ENCODE measurements at regions not wholly inside any gene's neighbourhood (a gene's known extent, or its start where the extent isn't known, plus 50 kb on each side); places are given as distances from the start of the nearest gene placed in this dataset.
A peak's percentile ranks its signal among the peaks of the same experiment; 100 is the strongest.

GRCh38 chr7:49563693-49564378 is 209.6 kb upstream of the VWC2 start:
- Histone ChIP-seq H3K9me3 (ENCODE audit: control insufficient read depth in 2 of 3, low read length in 3 of 3) (peaks cover 0 to 4% (median 0%) of the 10 kb centered on the region in 3 experiments), H3K4me1 (ENCODE audit: control insufficient read depth in 2 of 2, insufficient read depth in 2 of 2, low read length in 2 of 2) (no peaks in the 10 kb centered on the region), H3K27me3 (ENCODE audit: control insufficient read depth in 2 of 2, insufficient read depth in 2 of 2, low read length in 2 of 2) (no peaks in the 10 kb centered on the region), H3K27ac (ENCODE audit: low read depth, low read length) (no peak overlapping the region), H3K36me3 (ENCODE audit: control insufficient read depth in 2 of 3, insufficient read depth in 3 of 3, low read length in 3 of 3) (no peaks in the 10 kb centered on the region), H3K4me3 (ENCODE audit: low read length) (no peak overlapping the region)
- ATAC-seq (no peak), DNase-seq (no peak)
- H3K27ac Mint-ChIP-seq: no peak overlapping the region
- peaks cover 10 to 49% (median 16%) of the 10 kb centered on the region in 11 donors for H3K9me3 Mint-ChIP-seq
- peaks cover 0 to 4% (median 0%) of the 10 kb centered on the region in 5 donors for H3K36me3 Mint-ChIP-seq
- no peaks in the 10 kb centered on the region for H3K27me3 Mint-ChIP-seq
- H3K4me3 Mint-ChIP-seq: no peak overlapping the region
- ChIA-PET POLR2A (no interaction called here), CTCF (no interaction called here)
- no peaks in the 10 kb centered on the region for H3K4me1 Mint-ChIP-seq
- intact Hi-C loops (cut with micrococcal nuclease): no loop called here

GRCh38 chr7:49564379-49564714 is 209.1 kb upstream of the VWC2 start:
- H3K27ac Mint-ChIP-seq: no peak overlapping the region
- peaks cover 10 to 49% (median 16%) of the 10 kb centered on the region in 11 donors for H3K9me3 Mint-ChIP-seq
- peaks cover 0 to 4% (median 0%) of the 10 kb centered on the region in 3 experiments for H3K9me3 ChIP-seq (ENCODE audit: control insufficient read depth in 2 of 3, low read length in 3 of 3)
- ATAC-seq (no peak), DNase-seq (no peak)
- no peaks in the 10 kb centered on the region for H3K4me1 Mint-ChIP-seq
- no peak overlapping the region for H3K4me3 ChIP-seq (ENCODE audit: low read length)
- no peak overlapping the region for H3K27ac ChIP-seq (ENCODE audit: low read depth, low read length)
- POLR2A ChIA-PET: no interaction called here
- H3K27me3 Mint-ChIP-seq: no peaks in the 10 kb centered on the region
- H3K36me3 Mint-ChIP-seq: peaks cover 0 to 4% (median 0%) of the 10 kb centered on the region in 5 donors
- CTCF ChIA-PET: no interaction called here
- no peaks in the 10 kb centered on the region for H3K27me3 ChIP-seq (ENCODE audit: control insufficient read depth in 2 of 2, insufficient read depth in 2 of 2, low read length in 2 of 2)
- intact Hi-C loops (cut with micrococcal nuclease): no loop called here
- no peaks in the 10 kb centered on the region for H3K4me1 ChIP-seq (ENCODE audit: control insufficient read depth in 2 of 2, insufficient read depth in 2 of 2, low read length in 2 of 2)
- H3K36me3 ChIP-seq (ENCODE audit: control insufficient read depth in 2 of 3, insufficient read depth in 3 of 3, low read length in 3 of 3): no peaks in the 10 kb centered on the region
- no peak overlapping the region for H3K4me3 Mint-ChIP-seq

- POLR2A ChIA-PET: no interaction called here
- Mint-ChIP-seq H3K4me3 (no peak overlapping the region), H3K36me3 (no peaks in the 10 kb centered on the region), H3K4me1 (peaks cover 0 to 2% (median 0%) of the 10 kb centered on the region in 7 donors), H3K27me3 (no peaks in the 10 kb centered on the region), H3K9me3 (peaks cover 0 to 14% (median 5%) of the 10 kb centered on the region in 11 donors), H3K27ac (no peak overlapping the region)
- Histone ChIP-seq H3K27me3 (ENCODE audit: control insufficient read depth in 2 of 2, insufficient read depth in 2 of 2, low read length in 2 of 2) (no peaks in the 10 kb centered on the region), H3K4me3 (ENCODE audit: low read length) (no peak overlapping the region), H3K9me3 (ENCODE audit: control insufficient read depth in 2 of 3, low read length in 3 of 3) (no peaks in the 10 kb centered on the region), H3K27ac (ENCODE audit: low read depth, low read length) (no peak overlapping the region), H3K36me3 (ENCODE audit: control insufficient read depth in 2 of 3, insufficient read depth in 3 of 3, low read length in 3 of 3) (no peaks in the 10 kb centered on the region), H3K4me1 (ENCODE audit: control insufficient read depth in 2 of 2, insufficient read depth in 2 of 2, low read length in 2 of 2) (no peaks in the 10 kb centered on the region)
- intact Hi-C loops (cut with micrococcal nuclease): no loop called here
- CTCF ChIA-PET: no interaction called here
- ATAC-seq (no peak), DNase-seq (no peak)
These were observed 195.9 kb upstream of the VWC2 start for GRCh38 chr7:49577576-49577975.

GRCh38 chr7:49579408-49579807 is 194.0 kb upstream of the VWC2 start:
- CTCF ChIA-PET: no interaction called here
- no peak overlapping the region for H3K27ac ChIP-seq (ENCODE audit: low read depth, low read length)
- POLR2A ChIA-PET: no interaction called here
- DNase-seq: no peak
- Mint-ChIP-seq H3K27me3 (no peaks in the 10 kb centered on the region), H3K4me3 (no peak overlapping the region), H3K4me1 (no peaks in the 10 kb centered on the region), H3K9me3 (peaks cover 2 to 27% (median 4%) of the 10 kb centered on the region in 11 donors), H3K27ac (no peak overlapping the region), H3K36me3 (no peaks in the 10 kb centered on the region)
- intact Hi-C loops (cut with micrococcal nuclease): no loop called here
- no peaks in the 10 kb centered on the region for H3K36me3 ChIP-seq (ENCODE audit: control insufficient read depth in 2 of 3, insufficient read depth in 3 of 3, low read length in 3 of 3)
- H3K9me3 ChIP-seq (ENCODE audit: control insufficient read depth in 2 of 3, low read length in 3 of 3): no peaks in the 10 kb centered on the region
- no peaks in the 10 kb centered on the region for H3K27me3 ChIP-seq (ENCODE audit: control insufficient read depth in 2 of 2, insufficient read depth in 2 of 2, low read length in 2 of 2)
- no peak overlapping the region for H3K4me3 ChIP-seq (ENCODE audit: low read length)
- H3K4me1 ChIP-seq (ENCODE audit: control insufficient read depth in 2 of 2, insufficient read depth in 2 of 2, low read length in 2 of 2): no peaks in the 10 kb centered on the region
- no peak for ATAC-seq

- CTCF ChIA-PET: no interaction called here
- H3K4me3 Mint-ChIP-seq: no peak overlapping the region
- Histone ChIP-seq H3K27ac (ENCODE audit: low read depth, low read length) (no peak overlapping the region), H3K9me3 (ENCODE audit: control insufficient read depth in 2 of 3, low read length in 3 of 3) (no peaks in the 10 kb centered on the region), H3K27me3 (ENCODE audit: control insufficient read depth in 2 of 2, insufficient read depth in 2 of 2, low read length in 2 of 2) (no peaks in the 10 kb centered on the region), H3K36me3 (ENCODE audit: control insufficient read depth in 2 of 3, insufficient read depth in 3 of 3, low read length in 3 of 3) (no peaks in the 10 kb centered on the region), H3K4me1 (ENCODE audit: control insufficient read depth in 2 of 2, insufficient read depth in 2 of 2, low read length in 2 of 2) (no peaks in the 10 kb centered on the region), H3K4me3 (ENCODE audit: low read length) (no peak overlapping the region)
- H3K27me3 Mint-ChIP-seq: no peaks in the 10 kb centered on the region
- peaks cover 0 to 27% (median 4%) of the 10 kb centered on the region in 11 donors for H3K9me3 Mint-ChIP-seq
- H3K27ac Mint-ChIP-seq: no peak overlapping the region
- intact Hi-C loops (cut with micrococcal nuclease): no loop called here
- no peak for ATAC-seq
- no peak for DNase-seq
- no peaks in the 10 kb centered on the region for H3K4me1 Mint-ChIP-seq
- POLR2A ChIA-PET: no interaction called here
- no peaks in the 10 kb centered on the region for H3K36me3 Mint-ChIP-seq
These were observed 193.4 kb upstream of the VWC2 start for GRCh38 chr7:49580000-49580399.

- no peak overlapping the region for H3K27ac Mint-ChIP-seq
- ATAC-seq: peak; percentile 12
- no peaks in the 10 kb centered on the region for H3K36me3 Mint-ChIP-seq
- no peaks in the 10 kb centered on the region for H3K4me1 Mint-ChIP-seq
- H3K4me3 ChIP-seq (ENCODE audit: low read length): no peak overlapping the region
- no peaks in the 10 kb centered on the region for H3K4me1 ChIP-seq (ENCODE audit: control insufficient read depth in 2 of 2, insufficient read depth in 2 of 2, low read length in 2 of 2)
- no peaks in the 10 kb centered on the region for H3K9me3 ChIP-seq (ENCODE audit: control insufficient read depth in 2 of 3, low read length in 3 of 3)
- CTCF ChIA-PET: no interaction called here
- peaks cover 0 to 27% (median 4%) of the 10 kb centered on the region in 11 donors for H3K9me3 Mint-ChIP-seq
- no peaks in the 10 kb centered on the region for H3K36me3 ChIP-seq (ENCODE audit: control insufficient read depth in 2 of 3, insufficient read depth in 3 of 3, low read length in 3 of 3)
- intact Hi-C loops (cut with micrococcal nuclease): no loop called here
- no peak overlapping the region for H3K4me3 Mint-ChIP-seq
- no peak overlapping the region for H3K27ac ChIP-seq (ENCODE audit: low read depth, low read length)
- DNase-seq: no peak
- no peaks in the 10 kb centered on the region for H3K27me3 ChIP-seq (ENCODE audit: control insufficient read depth in 2 of 2, insufficient read depth in 2 of 2, low read length in 2 of 2)
- H3K27me3 Mint-ChIP-seq: no peaks in the 10 kb centered on the region
- POLR2A ChIA-PET: no interaction called here
These were observed 192.7 kb upstream of the VWC2 start for GRCh38 chr7:49580761-49581160.

- intact Hi-C loops (cut with micrococcal nuclease): no loop called here
These were observed 190.0 kb upstream of the VWC2 start for GRCh38 chr7:49583440-49583839.

More at GRCh38 chr7:49583440-49583839, 190.0 kb upstream of the VWC2 start:
- Histone ChIP-seq H3K4me1 (ENCODE audit: control insufficient read depth in 2 of 2, insufficient read depth in 2 of 2, low read length in 2 of 2) (no peaks in the 10 kb centered on the region), H3K4me3 (ENCODE audit: low read length) (no peak overlapping the region), H3K27me3 (ENCODE audit: control insufficient read depth in 2 of 2, insufficient read depth in 2 of 2, low read length in 2 of 2) (no peaks in the 10 kb centered on the region), H3K27ac (ENCODE audit: low read depth, low read length) (no peak overlapping the region), H3K9me3 (ENCODE audit: control insufficient read depth in 2 of 3, low read length in 3 of 3) (no peaks in the 10 kb centered on the region), H3K36me3 (ENCODE audit: control insufficient read depth in 2 of 3, insufficient read depth in 3 of 3, low read length in 3 of 3) (no peaks in the 10 kb centered on the region)
- H3K9me3 Mint-ChIP-seq: peaks cover 0 to 27% (median 4%) of the 10 kb centered on the region in 11 donors
- POLR2A ChIA-PET: no interaction called here
- H3K4me1 Mint-ChIP-seq: no peaks in the 10 kb centered on the region
- CTCF ChIA-PET: no interaction called here
- H3K27ac Mint-ChIP-seq: no peak overlapping the region
- H3K27me3 Mint-ChIP-seq: no peaks in the 10 kb centered on the region
- H3K36me3 Mint-ChIP-seq: no peaks in the 10 kb centered on the region
- DNase-seq (no peak), ATAC-seq (no peak)
- H3K4me3 Mint-ChIP-seq: no peak overlapping the region
